GM18519 (cell line): ENCODE measurements at regions not wholly inside any gene's neighbourhood (a gene's known extent, or its start where the extent isn't known, plus 50 kb on each side); places are given as distances from the start of the nearest gene placed in this dataset.

Experiments used
- ATAC-seq: cut with Tn5 transposase; IDR thresholded peaks from one replicate; pipeline ENCODE4 v1.9.1; 2021; ENCODE audit warnings: mild to moderate bottlenecking, moderate library complexity; ENCODE audit not compliant: unreplicated experiment, low FRiP score

DNA sequence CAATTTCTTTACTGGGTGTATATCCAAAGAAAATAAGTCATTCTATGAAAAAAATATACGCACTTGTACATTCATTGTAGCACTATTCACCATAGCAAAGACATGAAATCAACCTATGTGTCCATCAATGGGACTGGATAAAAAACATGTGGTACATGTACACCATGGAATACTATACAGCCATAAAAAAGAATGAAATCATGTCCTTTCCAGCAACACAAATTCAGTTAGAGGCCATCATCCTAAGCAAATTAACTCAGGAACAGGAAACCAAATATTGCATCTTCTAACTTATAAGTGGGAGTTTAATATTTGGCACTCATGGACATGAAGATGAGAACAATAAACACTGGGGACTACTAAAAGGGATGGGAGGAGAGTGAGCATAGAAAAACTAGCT lies 325.7 kb downstream of the TGFB2 start:
- no peak for ATAC-seq

- no peak for ATAC-seq
Measured at GRCh38 chr1:218671573-218671972, 326.4 kb downstream of the TGFB2 start.

DNA sequence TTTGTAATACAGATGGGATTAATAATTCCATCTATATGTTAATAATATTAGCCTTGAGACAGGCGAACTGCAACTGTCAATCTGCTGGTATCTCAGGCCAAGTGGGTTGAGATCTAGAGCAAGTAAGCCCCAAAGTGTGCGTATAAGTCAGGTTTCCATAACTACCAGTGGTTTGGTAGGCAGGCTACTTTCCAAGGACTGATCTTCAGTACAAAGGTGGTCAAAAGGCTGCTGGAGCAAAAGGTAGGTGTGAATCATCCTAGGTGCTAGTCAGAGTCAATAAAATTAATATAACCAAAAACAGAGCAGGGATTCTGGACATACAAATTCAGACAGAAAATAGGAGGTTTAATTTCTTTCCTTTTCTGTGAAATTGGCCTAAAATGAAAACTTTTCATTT lies 328.0 kb downstream of the TGFB2 start:
- no peak for ATAC-seq

GRCh38 chr1:218674280-218674773 lies 329.2 kb downstream of the TGFB2 start:
- ATAC-seq = no peak

- ATAC-seq = no peak
Measured at GRCh38 chr1:218677026-218677425, 331.9 kb downstream of the TGFB2 start.

GRCh38 chr1:218679391-218679790 lies 334.3 kb downstream of the TGFB2 start:
- no peak for ATAC-seq

DNA sequence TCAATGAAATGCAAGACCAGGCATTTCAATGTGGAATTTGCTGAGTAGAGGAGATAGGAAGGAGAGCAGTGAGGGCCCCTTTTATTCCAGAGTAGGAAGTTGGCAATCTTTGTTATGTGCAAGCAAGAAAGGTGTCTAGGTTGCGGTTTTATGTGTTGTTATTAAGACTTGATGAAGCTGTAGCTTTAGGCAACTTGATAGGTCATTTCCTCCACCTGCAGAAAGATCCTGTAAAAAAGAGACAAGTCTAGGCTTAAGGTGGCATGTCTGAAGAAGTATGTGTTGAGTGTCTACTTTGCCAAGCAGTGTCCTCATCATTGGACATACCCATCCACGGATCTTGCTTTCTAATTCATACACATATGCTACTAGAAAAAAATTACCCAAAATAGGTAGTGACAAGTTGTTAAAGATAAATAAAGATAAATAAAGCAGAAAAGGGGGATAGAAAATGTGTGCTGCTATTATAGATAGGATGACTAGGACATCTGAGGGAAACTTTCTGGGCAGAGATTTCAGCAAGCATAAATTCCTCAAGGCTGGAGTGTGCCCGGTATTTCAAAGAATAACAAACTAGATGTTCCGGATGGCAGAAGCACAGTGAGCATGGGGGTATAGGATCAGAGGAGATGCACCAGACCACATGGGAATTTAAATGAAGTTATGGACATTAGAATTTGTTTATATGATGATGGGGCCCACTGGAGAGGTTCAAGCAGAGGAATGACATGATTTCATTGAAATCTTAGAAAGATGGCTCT lies 335.0 kb downstream of the TGFB2 start:
- ATAC-seq = no peak

DNA sequence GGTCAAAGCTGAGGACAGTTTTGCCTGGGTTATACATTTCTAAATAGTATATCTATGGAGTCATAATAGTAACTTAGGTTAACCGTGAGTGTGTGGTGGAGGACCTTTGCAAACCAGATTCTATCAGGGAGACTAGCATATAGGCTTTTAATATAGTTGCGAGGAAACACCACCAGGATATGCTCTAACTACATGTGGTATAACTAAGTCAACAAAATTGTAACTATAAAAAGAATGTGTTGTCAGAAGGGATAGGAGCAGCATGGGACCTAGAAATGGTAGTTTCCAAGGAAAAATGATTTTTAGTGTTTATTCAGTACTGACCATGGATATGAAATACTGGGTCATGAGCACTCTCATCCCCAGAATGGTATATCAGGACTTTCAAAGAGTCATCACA lies 338.1 kb downstream of the TGFB2 start:
- ATAC-seq = no peak

DNA sequence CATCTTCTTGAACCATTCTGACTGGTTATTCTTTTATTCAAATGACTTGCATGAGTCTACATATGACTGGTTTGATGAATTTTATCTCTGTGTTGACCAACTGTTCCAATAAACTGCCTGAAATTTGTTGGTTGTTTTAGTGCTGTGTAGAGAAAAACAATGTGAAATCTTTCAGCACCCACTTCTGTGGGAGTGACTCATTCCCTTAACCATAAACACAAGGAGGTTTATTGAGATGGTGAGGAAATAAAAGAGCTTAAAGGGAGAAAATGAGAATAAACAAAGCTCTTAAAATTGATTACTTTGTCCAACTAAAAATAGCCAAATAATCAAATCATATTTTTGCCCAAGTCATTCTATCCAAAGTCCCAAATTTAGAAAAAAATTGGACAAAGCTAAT lies 341.1 kb downstream of the TGFB2 start:
- no peak for ATAC-seq

- ATAC-seq = no peak
Measured at GRCh38 chr1:218686761-218687160, 341.6 kb downstream of the TGFB2 start.

- no peak for ATAC-seq
Measured at GRCh38 chr1:218692808-218693207, 347.7 kb downstream of the TGFB2 start.

DNA sequence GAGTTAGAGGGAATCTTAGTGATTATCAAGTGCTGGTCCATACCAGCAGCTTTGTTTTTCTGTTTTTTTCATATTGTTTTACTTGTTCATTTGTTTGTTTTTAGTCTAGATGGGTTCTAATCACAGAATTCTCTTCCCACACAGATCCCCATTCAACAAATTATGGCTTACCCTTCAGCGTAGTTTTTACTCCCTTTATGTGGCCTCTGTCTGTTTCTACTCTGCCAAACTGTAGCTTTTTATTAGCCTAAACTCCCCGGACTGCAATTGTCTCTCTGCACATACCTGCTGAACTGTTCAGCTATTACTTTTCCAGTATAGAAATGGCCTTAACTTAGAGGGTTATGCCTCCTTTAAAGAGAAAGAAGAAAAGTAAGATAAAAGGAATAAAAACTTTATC lies 348.5 kb downstream of the TGFB2 start:
- ATAC-seq = no peak

- ATAC-seq = no peak
Measured at GRCh38 chr1:218694085-218694484, 348.9 kb downstream of the TGFB2 start.

DNA sequence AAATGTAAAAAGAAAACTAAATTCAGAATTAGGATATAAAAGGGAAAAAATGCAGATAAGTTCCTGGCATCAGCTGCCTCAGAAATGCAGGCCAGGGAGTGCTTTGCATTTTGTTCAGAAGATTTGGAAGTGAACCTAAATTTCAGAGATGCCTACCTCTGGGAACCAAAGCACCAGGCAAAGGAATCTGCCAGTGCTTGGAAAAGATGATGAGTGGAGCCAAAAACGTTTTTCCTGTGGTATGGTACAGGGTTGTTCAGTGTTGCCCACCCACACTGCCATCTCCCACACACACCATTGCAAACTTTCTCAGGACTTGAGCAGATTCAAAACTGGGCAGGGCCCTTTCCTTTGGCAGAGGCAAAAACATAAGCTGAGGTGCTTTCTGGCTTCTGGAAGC lies 349.5 kb downstream of the TGFB2 start:
- ATAC-seq = no peak

DNA sequence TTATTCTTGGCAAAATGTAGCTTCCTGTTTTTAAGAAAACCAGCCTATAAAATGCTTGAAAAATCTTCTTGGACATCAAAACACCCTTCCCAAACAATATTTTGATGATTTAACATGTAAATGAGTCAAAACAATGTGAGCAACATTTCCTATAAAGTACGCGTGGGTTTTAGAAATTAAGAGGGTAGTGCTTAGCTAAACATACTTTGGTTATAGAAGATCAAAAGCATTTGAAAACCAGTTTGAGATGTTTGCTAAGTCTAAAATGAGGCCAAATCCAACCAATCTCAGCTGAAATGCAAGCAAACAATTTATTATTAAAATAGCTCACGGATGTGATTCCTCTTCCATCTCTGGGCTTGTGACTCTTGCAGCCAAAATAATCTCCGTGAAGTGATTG lies 350.4 kb downstream of the TGFB2 start:
- no peak for ATAC-seq

DNA sequence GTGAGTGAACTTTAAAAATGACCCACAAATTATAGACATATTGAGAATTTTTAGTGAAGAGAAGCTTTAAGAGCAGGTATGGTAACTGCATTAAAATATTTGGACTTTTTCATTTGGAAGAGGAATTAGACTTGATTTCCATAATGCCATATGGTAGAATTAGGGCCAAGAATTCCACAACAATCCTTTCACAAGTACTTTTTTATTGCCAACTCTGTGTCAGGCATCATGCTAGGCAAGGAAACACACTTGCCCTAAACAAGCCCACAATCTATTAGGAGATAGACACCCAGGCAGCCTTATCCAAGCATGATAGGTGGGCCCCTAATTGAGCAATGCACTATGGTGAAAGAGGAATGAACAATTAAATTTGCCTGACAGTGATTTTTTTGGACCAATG lies 353.0 kb downstream of the TGFB2 start:
- ATAC-seq = no peak

- ATAC-seq = no peak
Measured at GRCh38 chr1:218699421-218699820, 354.3 kb downstream of the TGFB2 start.

DNA sequence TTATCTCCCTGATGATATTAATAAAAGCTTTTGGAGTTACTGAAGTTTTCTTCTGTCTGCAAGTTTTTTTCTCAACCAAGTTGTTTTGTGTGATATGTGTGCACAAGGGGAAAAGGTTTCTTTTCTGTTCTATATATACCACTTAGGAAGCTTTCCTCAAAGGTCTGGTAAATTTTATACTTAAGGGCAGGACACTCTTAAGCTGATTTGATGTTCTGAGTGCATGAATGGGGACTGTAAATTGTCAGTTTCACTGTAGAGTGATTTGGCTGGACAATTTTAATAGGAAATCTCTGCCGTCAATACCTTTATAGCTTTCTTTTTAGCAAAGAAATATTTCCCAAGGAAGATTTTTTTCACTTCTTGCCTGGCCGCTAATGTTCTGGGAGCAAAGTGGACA lies 354.7 kb downstream of the TGFB2 start:
- ATAC-seq = no peak

DNA sequence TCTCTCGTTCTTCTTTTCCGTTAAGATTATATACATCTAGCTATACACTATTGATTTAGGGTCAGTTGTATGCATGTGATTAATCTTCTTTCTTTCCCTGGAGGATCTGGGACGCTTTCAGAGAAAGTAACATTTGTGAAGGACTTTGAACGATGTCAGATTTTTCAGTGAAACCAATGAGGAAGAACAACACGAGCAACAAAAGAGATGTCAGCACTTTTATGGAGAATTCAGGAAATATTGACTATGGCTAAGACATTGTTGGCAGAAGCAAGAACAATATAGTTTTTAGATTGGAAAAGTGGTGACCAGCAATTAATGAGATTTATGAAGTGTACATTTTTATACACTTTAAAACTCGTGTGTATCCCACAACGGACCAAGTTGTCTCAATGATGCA lies 355.5 kb downstream of the TGFB2 start:
- no peak for ATAC-seq

- no peak for ATAC-seq
Measured at GRCh38 chr1:218701131-218701530, 356.0 kb downstream of the TGFB2 start.

DNA sequence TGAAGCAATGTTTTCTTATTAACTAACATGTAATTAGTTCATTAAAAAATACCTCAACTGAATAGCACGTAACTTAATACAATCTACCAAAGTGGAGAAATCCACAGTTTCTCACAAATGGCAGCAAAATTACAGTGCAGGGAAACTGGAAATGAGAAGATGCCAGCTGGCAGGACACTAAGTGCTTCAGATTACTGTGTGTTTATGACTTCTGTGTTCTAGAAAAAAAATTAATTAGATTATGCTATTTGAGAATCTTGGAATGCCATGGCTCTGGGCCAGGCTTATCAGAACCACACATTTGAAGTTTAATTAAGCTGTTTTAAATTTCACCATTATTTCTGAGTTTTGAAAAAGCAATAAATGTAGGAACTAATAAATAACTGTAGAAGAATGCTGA lies 357.6 kb downstream of the TGFB2 start:
- ATAC-seq = no peak

GRCh38 chr1:218703836-218704235 lies 358.7 kb downstream of the TGFB2 start:
- no peak for ATAC-seq

GRCh38 chr1:218705391-218705790 lies 360.3 kb downstream of the TGFB2 start:
- ATAC-seq = no peak
